HG03460 (cell line): ENCODE measurements at regions not wholly inside any gene's neighbourhood (a gene's known extent, or its start where the extent isn't known, plus 50 kb on each side); places are given as distances from the start of the nearest gene placed in this dataset.

ENCODE experiments used
- ATAC-seq: cut with Tn5 transposase; IDR thresholded peaks from one replicate; pipeline ENCODE4 v1.9.1; 2021; ENCODE audit not compliant: unreplicated experiment

DNA sequence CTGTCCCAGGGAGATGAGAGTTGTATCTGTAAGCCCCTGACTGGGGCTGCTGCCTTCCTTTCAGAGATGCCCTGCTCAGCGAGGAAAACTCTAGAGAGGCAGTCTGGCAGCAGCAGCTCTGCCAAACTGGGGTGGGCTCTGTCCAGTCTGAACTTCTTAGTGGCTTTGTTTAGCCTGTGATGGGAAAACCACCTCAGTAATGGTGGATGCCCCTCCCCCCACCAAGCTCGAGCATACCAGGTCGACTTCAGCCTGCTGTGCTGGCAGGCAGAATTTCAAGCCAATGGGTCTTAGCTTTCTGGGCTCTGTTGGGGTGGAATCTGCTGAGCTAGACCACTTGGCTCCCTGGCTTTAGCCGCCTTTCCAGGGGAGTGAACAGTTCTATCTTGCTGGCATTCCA, 218.3 kb downstream of the TUSC7 start:
- ATAC-seq: no peak

DNA sequence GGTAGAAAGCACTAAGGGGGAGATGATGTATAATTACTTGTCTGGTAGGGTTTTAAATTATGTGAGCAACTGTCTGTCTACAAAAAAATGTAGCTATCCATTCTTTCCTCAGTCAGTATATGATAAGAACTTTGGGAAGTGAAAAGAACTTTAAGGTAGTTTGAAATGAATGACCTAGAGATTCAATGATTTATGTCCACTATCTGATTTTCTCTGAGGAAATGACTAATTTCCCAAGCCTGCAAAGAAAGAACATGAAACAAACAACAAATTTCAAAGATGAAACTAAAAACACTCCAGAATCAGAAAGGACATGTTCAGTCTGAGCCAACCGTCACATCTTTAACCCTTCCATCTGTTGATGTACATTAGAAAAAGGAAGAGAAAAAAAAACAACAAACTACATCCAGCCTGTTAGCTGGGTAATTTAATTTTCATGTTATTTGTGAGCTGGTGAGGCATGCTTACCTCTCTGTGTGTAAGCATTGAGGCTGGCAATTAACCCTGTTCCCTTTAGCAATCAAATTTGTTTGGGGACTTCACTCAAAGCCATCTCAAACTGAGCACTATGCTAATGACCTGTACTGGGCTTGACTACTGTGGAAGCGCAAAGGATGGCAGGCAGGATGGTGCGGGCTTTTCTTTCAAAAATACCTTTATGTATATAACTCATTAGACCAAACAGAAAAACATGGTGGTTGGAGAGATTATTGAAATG, 220.1 kb downstream of the TUSC7 start:
- no peak for ATAC-seq

DNA sequence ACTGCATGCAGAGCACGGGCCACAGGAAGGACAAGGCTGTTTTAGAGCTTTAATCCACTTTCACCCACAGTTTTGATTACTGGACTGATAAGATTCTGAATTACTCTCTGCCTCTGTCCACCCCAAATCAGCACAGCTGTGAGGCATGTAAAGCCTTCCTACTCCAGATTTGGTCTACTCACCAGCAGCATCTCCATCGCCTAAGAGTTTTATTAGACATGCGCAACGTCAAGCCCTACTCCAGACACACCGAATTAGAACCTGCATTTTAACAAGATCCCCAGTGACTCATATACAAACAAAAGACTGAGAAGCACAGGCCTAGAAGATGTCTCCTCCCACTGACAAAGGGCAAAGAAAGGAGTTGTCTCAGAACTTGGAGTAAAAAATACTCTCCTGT, 221.2 kb downstream of the TUSC7 start:
- no peak for ATAC-seq

DNA sequence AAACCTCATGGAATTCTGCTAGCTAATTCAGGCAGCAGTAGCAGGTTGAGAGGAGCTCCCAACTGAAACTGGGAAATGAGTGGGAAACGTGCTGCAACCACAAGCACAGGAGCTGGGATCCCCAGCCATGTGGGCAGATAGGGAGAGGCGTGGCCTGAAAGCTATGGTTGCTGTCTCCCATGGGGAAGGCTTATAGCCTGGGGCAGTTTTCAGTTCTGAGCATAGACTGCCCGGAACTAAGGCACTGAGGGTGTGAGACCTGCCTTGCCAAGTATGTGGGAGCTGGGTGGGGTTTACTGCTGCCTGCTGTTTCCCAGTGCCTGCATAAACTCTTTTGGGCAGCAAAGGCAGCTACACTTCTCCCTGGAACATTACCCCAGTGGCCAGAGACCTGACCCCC, 229.5 kb downstream of the TUSC7 start:
- ATAC-seq: no peak

DNA sequence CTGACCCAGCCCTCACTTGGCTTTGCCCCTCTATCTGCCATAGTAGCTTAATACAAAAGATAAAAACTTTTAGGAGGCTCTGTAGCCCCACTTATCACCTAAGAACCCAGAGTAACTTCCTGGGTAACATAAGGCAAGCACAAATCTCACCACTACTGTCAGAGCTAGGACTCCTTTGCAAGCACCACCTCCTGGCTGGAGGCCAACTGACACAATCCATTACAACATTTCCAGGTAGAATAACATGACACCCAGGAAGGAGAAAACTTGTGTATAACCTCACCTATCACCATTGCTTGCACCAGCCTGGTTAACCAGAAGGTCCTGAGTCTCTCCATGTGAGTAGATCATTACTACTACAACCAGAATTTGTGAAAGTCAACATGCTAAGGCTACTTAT, 230.0 kb downstream of the TUSC7 start:
- ATAC-seq: no peak

DNA sequence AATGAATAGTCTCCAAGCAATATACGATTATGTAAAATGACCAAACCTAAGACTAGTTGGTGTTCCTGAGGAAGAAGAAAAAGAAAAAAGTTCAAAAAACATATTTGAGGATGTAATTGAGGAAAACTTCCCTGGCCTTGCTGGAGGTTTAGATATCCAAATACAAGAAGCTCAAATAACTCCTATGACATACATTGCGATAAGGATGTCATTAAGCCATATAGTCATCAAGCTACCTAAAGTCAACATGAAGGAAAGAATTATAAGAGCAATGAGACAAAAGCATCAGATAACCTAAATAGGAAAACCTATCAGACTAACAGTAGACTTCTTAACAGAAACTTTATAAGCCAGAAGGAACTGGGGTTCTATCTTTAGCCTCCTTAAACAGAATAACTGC, 231.1 kb downstream of the TUSC7 start:
- no peak for ATAC-seq

DNA sequence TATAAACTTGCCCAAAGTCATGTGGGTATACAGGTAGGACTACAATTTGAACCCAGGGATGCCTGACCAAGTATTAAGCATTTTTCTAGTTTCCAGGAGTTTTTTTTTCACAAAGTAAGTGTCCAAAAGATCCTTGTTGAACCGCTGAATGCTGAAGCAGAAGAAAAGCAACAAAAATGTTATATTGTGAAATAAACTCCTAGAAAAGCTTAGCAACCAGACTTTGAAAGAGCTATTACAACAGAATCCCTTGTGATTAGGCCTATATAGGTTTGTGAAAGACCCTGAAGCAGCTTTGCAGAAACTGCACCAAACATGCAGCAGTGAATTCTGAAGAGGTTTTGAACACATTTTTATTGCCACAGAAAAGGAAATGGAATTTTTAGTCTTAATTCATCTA, 236.8 kb downstream of the TUSC7 start:
- ATAC-seq: no peak

DNA sequence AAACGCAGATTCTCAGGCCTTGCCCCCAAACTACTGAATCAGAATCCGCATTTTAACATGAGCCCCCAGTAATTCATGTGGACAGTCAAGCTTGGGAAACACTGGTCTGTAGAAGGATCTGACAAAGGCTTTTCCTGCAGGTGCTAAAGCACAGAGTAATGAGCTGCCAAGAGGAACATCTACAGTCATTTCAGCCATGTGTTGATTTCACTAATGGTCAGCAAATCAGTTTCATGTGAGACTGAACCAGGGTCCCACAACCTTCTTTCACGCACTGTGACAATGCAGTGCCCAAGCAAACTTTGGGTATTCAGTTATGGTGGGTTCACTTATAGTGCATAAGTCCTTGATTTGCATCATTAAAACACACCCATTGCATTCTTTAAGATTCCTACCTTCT, 237.6 kb downstream of the TUSC7 start:
- ATAC-seq: no peak

DNA sequence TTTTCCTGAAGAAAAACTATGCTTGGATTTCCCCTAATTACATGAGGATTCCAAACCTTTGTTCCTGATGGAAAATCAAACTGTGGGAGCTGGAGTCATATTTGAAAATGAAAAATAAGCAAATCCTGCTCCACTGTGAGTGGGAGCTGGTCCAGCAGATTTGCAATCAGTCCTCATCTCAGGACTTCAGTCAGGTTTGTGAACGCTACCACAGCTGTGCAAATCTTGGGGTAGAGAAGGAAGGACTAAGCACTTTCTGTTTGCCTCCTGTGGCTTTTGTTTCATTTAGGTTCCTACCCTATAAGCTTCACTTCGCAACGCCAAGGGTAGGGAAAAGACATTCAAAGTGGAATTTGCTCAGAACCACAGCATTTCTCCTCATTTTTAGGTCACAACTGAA, 238.2 kb downstream of the TUSC7 start:
- no peak for ATAC-seq

DNA sequence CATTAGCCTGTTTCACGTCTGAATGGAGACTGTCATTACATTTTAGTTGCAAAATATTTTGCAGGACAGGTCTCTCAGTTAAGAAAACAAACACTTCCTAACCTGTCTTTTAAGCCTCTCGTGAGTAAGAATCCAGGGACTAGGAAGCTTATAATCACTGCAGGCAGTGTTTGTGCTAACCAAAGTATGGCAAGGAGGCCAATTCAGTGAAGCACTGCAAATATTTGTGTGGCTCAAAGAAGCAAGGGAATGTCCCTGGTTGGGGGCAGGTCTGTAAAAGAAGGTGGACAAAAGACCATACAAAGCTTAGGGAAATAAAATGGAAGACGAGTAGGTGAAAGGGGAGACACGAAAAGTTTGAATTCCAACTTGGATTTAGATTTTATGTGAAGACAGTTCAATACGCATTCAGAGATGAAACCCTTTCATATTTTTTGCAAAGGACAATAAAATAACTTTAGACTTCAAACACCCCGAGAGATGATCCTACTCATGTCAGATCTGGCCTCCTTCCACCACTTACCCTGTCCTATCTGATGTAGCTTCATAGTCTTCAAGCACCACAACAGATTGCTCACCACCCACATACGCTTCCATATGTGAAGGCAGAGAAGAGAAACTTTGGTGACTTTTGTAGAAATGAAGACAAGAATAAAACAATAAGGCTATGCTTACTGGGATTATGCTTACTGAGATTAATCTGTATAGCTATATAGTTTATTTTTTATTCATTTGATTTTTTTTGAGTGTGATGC, 240.9 kb downstream of the TUSC7 start:
- ATAC-seq: no peak

DNA sequence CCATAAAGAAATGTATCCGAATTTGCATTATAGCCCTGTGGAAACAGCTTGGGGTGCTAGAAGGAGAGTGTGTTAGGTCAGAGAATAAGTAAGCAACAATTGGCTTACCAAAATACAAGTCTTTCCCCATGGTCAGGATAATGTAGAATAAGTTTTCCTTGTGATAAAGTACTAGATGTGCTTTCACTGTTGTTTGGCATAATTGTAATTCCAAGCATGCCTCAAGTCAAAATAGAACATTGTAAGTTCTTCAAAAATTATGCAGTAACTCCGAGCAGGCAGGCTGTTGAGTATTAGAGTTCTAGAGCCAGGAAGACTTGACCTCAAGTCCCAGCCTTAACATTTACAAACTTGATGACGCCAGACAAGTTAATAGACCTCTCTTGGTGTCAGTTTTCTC, 242.0 kb downstream of the TUSC7 start:
- ATAC-seq: no peak

DNA sequence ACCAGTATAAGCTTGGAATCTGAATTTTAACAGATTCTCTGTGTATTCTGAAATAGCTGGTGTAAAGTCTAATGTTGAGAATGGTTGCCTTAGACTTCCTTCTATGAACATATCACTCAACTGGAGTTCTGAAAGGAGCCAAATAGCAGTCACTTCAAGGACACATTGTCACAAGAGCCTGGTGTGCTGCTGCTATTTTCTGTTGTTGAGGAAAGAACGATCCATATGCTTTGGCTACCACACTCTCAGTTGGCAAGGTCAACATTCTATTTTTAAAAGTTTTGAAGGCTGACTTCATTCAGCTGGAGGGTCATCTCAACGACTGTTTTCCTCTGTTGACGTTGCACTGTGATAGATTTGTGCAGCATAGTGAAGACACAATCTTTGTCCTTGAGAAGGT, 248.7 kb downstream of the TUSC7 start:
- no peak for ATAC-seq

DNA sequence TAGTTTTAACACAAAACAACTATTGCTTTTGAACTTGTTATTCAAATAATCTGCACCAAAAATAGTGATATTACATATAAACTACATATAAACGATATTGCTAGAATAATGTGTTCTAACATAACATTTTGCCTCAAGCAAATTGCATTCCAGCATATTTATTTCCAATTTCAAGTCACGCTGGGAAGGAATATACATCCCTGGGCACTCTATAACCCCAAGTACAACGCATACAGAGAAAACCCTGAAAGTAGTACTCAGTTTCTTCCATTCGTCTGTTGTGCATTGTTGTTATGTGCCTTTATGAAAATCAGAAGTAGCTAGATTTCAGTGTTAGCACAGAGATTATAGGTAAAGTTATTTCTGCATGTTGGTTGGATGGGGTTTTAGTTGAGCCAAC, 251.5 kb downstream of the TUSC7 start:
- ATAC-seq: no peak

DNA sequence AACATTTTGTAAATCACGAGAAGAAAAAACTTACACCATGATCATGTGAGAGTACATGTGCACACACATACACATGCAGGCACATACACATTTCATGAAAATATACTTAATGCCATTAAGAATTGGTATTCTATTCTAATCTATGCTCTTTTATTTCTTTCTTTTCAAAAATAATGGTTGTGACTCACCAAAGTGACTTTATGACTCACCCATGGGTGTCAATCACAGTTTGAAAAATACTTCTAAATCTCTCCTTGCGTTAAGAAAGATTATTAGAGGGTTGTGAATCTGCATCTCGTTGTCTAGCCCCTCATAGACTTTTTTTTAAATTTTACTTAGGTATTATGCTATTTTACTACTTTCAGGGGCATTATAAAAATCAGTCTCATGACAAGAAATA, 254.2 kb downstream of the TUSC7 start:
- no peak for ATAC-seq

DNA sequence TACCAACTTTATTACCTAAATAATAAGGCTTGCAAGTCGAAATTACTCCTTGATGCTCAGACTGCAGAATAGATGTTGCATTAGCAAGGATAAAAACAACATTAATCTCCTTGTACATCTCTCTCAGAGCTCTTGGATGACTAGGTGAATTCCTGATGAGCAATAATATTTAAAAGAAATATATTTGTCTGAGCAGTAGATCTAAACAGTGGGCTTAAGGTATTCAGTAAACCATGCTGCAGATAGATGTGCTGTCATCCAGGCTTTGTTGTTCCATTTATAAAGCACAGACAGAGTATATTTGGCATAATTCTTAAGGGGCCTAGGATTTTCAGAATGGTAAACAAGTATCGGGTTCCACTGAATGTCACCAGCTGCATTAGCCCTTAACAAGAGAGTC, 257.1 kb downstream of the TUSC7 start:
- no peak for ATAC-seq

DNA sequence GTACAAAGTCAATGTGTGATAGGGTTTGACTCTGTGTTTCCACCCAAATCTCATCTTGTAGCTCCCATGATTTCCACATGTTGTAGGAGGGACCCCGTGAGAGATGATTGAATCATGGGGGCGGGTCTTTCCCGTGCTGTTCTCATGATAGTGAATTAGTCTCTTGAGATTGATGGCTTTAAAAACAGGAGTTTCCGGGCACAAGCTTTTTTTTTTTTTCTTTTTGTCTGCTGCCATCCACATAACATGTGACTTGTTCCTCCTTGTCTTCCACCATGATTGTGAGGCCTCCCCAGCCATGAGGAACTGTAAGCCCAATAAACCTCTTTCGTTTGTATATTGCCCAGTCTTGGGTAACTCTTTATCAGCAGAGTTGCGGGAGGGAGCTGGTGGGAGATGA, 259.6 kb downstream of the TUSC7 start:
- ATAC-seq: no peak

DNA sequence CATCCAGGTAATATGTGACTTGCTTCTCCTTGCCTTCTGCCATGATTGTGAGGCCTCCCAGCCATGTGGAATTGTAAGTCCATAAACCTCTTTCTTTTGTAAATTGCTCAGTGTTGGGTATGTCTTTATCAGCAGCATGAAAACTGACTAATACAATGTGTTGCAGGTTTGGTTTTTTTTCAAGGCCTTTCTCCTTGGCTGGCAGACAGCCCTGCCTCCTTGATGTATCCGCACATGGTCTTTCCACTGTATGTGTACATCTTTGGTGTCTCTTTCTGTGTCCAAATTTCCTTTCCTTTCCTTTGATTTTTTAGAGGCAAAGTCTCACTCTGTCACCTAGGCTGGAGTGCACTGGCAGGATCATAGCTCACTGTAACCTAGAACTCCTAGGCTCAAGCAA, 260.1 kb downstream of the TUSC7 start:
- ATAC-seq: no peak

DNA sequence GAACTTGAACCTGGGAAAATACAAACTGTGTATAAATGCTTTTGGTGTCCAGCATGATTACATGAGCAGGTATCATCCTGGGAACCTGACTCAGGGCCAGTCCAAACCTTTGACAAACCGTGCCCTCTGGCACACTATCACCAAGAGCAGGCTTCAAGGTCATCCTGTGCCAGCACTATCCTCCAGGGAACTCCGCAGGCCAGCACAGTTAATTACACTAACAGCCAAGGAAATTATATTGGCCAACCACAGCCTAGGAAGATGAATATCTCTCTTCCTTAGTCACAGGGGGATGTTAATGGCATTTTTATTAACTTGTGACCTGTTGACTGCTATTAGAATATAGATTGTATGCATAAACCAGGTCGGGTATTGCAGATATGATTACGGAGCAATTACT, 262.0 kb downstream of the TUSC7 start:
- no peak for ATAC-seq

DNA sequence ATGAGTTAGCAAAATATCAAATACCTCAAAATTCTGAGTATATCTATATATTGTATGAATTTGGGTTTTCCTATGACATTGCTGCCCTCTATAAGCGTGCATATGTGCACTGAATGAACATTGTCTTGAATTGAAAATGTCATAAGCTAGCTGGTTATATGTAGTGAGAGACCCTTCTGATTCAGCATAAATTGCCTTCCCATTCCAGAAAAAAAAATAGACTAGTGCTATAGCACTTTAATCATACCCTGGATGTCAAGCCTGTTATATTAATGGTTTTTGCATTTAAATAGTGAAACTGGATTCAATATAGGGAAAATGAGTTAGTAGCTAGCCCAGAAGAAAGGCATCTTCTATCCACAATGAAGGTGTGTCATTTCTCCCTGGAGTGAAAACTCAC, 265.1 kb downstream of the TUSC7 start:
- ATAC-seq: no peak

DNA sequence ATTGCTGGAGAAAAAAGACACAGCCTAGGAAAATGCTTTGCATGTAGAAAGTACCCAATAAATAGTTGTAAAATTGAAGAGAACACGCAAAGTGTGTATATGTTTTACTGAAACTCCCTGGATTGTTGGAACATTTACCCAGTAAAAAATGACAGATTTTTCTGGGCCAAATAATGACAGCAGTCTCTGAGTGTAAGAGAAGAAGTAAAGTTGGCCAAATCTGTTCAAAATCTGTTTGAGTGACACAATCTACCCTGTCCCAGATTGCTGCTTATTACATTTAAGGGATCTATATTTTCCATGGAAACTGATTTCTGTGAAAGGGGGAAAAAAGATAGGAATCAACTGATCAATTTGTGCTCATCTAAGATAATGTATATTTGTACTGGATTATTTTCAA, 267.9 kb downstream of the TUSC7 start:
- ATAC-seq: no peak

DNA sequence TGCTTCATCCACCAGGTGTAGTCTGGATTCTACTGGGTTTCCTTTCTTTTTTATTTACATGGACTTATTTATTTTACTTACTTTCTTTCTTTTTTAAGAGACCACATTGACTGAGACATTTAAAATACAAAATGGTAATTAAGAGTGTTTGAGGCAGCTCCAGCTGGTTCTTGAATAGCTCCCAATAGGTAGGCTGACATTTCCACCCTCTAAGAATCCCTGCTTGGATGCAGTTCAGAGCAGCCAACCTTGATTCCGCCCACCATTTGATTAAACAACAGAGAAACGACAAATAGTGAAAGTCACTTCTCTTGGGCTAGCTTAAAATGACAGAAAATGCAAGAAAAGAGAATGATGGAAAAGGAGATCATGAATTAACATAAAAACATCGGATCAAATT, 270.5 kb downstream of the TUSC7 start:
- no peak for ATAC-seq

DNA sequence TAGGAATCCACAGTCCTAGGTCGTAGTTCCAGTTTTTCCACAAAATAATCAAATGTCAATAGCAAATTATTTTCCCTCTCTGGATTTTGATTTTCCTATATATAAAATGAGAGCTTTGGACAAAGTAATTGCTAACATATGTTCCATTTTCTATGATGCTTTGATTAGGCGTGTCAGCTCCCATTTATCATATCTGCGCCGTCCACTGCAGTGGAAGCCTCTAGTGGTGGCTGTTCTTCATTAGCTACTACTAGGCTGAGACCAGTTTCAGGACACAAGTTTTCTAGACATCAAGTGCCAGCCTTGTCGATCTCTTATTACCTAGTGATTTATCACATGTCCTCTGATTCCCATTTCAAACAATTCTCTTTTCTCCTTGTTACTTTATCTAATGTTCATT, 271.5 kb downstream of the TUSC7 start:
- no peak for ATAC-seq

DNA sequence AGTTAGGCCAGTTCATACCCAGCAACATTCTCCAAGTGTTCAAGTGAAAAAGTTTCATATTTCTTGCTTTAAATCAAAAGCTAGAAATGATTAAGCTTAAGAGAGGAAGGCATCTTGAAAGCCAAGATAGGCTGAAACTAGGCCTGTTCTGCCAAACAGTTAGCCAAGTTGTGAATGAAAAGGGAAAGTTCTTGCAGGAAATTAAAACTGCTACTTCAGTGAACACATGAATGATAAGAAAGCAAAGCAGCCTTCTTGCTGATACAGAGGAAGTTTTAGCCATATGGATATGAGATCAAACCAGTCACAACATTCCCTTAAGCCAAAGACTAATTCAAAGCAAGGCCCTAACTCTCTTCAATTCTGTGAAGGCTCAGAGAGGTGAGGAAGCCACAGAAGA, 274.7 kb downstream of the TUSC7 start:
- ATAC-seq: no peak
